Stomach (tissue), 8 donors: ENCODE measurements at regions not wholly inside any gene's neighbourhood (a gene's known extent, or its start where the extent isn't known, plus 50 kb on each side); places are given as distances from the start of the nearest gene placed in this dataset.
"Not testable (repeated sequence)": the region's sequence is repeated elsewhere in the genome, so short reads cannot be mapped to it uniquely, and the experiment has no call there.

Experiments
- DNase-seq, 2 donors: peaks; one replicate each; pipeline versions ENCODE4 v3.0.0 to v3.0.0-alpha.2; 2013 to 2019
- H3K27ac ChIP-seq, 5 donors: fragments of 200-600 bp in 4 of 5; sonication (generic) in 4 of 5; one replicate each; pipeline ENCODE4 v1.5.1; 2013 to 2019; ENCODE audit warnings: mild to moderate bottlenecking in 1 of 5, moderate library complexity in 1 of 5
- H3K27me3 ChIP-seq, 3 donors: fragments of 200-600 bp; sonication (generic); one replicate each; pipeline ENCODE4 v1.5.1; 2017 to 2019; ENCODE audit warnings: mixed run types in 1 of 3
- H3K36me3 ChIP-seq, 4 donors: fragments of 200-600 bp; sonication (generic); 1 replicate in 3 of 4; 2 replicates in 1 of 4; pipeline ENCODE4 v1.5.1; 2016 to 2019
- H3K4me1 ChIP-seq, 4 donors: fragments of 200-600 bp; sonication (generic); one replicate each; pipeline ENCODE4 v1.5.1; 2016 to 2019
- H3K4me3 ChIP-seq, 4 donors: fragments of 200-600 bp; sonication (generic) in 3 of 4; one replicate each; pipeline ENCODE4 v1.5.1; 2016 to 2019; ENCODE audit warnings: mild to moderate bottlenecking in 1 of 4
- H3K9me3 ChIP-seq, 4 donors: fragments of 200-600 bp; sonication (generic); one replicate each; pipeline ENCODE4 v1.5.1; 2016 to 2019
- CTCF ChIP-seq, 7 experiments: fragments of 450-650 bp in 4 of 7; fragments of 200-600 bp in 3 of 7; sonication (generic) in 3 of 7; IDR thresholded peaks; one replicate each; pipeline ENCODE4 v1.5.1; 2016 to 2019; ENCODE audit warnings: antibody characterized with exemption in 7 of 7, control low read depth in 2 of 7, mild to moderate bottlenecking in 1 of 7
- EP300 ChIP-seq: sonication (generic); formaldehyde crosslinking; IDR thresholded peaks from one replicate; pipeline ENCODE4 v1.6.1; 2017; ENCODE audit warnings: antibody characterized with exemption
- POLR2A ChIP-seq, 4 donors: fragments of 450-650 bp; IDR thresholded peaks; one replicate each; pipeline ENCODE4 v1.6.1; 2016; ENCODE audit warnings: antibody characterized with exemption in 4 of 4, control low read depth in 2 of 4, mild to moderate bottlenecking in 1 of 4, moderate library complexity in 1 of 4
- POLR2AphosphoS5 ChIP-seq, 3 donors: sonication (generic); formaldehyde crosslinking; IDR thresholded peaks; one replicate each; pipeline ENCODE4 v1.6.1; 2016; ENCODE audit warnings: antibody characterized with exemption in 3 of 3
- WGBS, 5 donors: extraction: QIAGEN DNeasy Blood & Tissue Kit in 3 of 5; methylation state at CpG; one replicate each; pipeline versions ENCODE4 v1.1.5 to v1.1.7; 2013 to 2018; 5-methylcytosine and 5-hydroxymethylcytosine counted together
- intact Hi-C: fragments of 100-400 bp; cut with DNase I; formaldehyde crosslinking; loops from one replicate; pipeline ENCODE4 v1.15.1; 2023; ENCODE audit warnings: low total_unique reads
- donor health status: healthy with polysubstance abuse.
- donor health status: Bipolar disorder and iron deficiency.
- donor health status: healthy.

- Histone ChIP-seq H3K4me3 (no peak overlapping the region), H3K27ac (no peak overlapping the region), H3K36me3 (no peaks in the 10 kb centered on the region), H3K27me3 (no peaks in the 10 kb centered on the region), H3K4me1 (no peaks in the 10 kb centered on the region), H3K9me3 (peaks cover 0 to 11% (median 3%) of the 10 kb centered on the region in 4 donors)
- DNase-seq: no peak
- 93 to 96% (median 95%) methylated on average over 15 to 17 of the region's 17 CpGs for WGBS, 5 donors
- intact Hi-C loops: no loop called here
- no peak for TF ChIP-seq CTCF (IDR thresholded peaks at IDR 0.05)
- TF ChIP-seq POLR2AphosphoS5 (IDR thresholded peaks at IDR 0.05): no peak
- no peak for TF ChIP-seq EP300
- TF ChIP-seq POLR2A (IDR thresholded peaks at IDR 0.05): no peak
Measured at GRCh38 chr7:156504006-156504405, 136.6 kb upstream of the RNF32 start.

GRCh38 chr7:156503196-156503595 lies 137.4 kb upstream of the RNF32 start:
- Histone ChIP-seq H3K27me3 (no peaks in the 10 kb centered on the region), H3K36me3 (no peaks in the 10 kb centered on the region), H3K9me3 (peaks cover 0 to 11% (median 3%) of the 10 kb centered on the region in 4 donors), H3K27ac (no peak overlapping the region), H3K4me3 (no peak overlapping the region), H3K4me1 (no peaks in the 10 kb centered on the region)
- no peak for DNase-seq
- 38 to 52% (median 50%) methylated on average over 7 of the region's 7 CpGs for WGBS, 5 donors
- TF ChIP-seq CTCF (IDR thresholded peaks at IDR 0.05) (no peak), POLR2AphosphoS5 (IDR thresholded peaks at IDR 0.05) (no peak), POLR2A (IDR thresholded peaks at IDR 0.05) (no peak), EP300 (no peak)
- intact Hi-C loops: no loop called here

GRCh38 chr7:156501815-156502214 lies 138.8 kb upstream of the RNF32 start:
- H3K27me3 ChIP-seq, H3K4me3 ChIP-seq, intact Hi-C loops, H3K4me1 ChIP-seq, DNase-seq, H3K27ac ChIP-seq, H3K36me3 ChIP-seq: not testable (repeated sequence)
- peaks cover 0 to 11% (median 3%) of the 10 kb centered on the region in 4 donors for H3K9me3 ChIP-seq
- 89 to 100% (median 95%) methylated on average over 1 of the region's 1 CpG for WGBS, 5 donors

GRCh38 chr7:156499247-156499881 lies 141.2 kb upstream of the RNF32 start:
- TF ChIP-seq POLR2AphosphoS5 (IDR thresholded peaks at IDR 0.05) (no peak), EP300 (no peak), POLR2A (IDR thresholded peaks at IDR 0.05) (no peak), CTCF (IDR thresholded peaks at IDR 0.05) (no peak)
- DNase-seq: no peak
- peaks cover 0 to 11% (median 3%) of the 10 kb centered on the region in 4 donors for H3K9me3 ChIP-seq
- no peak overlapping the region for H3K4me3 ChIP-seq
- no peaks in the 10 kb centered on the region for H3K36me3 ChIP-seq
- H3K27ac ChIP-seq: no peak overlapping the region
- H3K4me1 ChIP-seq: no peaks in the 10 kb centered on the region
- no peaks in the 10 kb centered on the region for H3K27me3 ChIP-seq
- 78 to 86% (median 82%) methylated on average over 12 of the region's 12 CpGs for WGBS, 5 donors
- intact Hi-C loops: no loop called here

- intact Hi-C loops: no loop called here
- Histone ChIP-seq H3K4me1 (no peaks in the 10 kb centered on the region), H3K4me3 (no peak overlapping the region), H3K36me3 (no peaks in the 10 kb centered on the region), H3K27ac (no peak overlapping the region), H3K27me3 (no peaks in the 10 kb centered on the region), H3K9me3 (peaks cover 0 to 11% (median 3%) of the 10 kb centered on the region in 4 donors)
- TF ChIP-seq POLR2A (IDR thresholded peaks at IDR 0.05) (no peak), EP300 (no peak), POLR2AphosphoS5 (IDR thresholded peaks at IDR 0.05) (no peak), CTCF (IDR thresholded peaks at IDR 0.05) (no peak)
- no peak for DNase-seq
- 76 to 90% (median 86%) methylated on average over 17 of the region's 17 CpGs for WGBS, 5 donors
Measured at GRCh38 chr7:156497776-156498509, 142.6 kb upstream of the RNF32 start.
